ENCODE measurements at regions not wholly inside any gene's neighbourhood (a gene's known extent, or its start where the extent isn't known, plus 50 kb on each side); places are given as distances from the start of the nearest gene placed in this dataset.

DNA sequence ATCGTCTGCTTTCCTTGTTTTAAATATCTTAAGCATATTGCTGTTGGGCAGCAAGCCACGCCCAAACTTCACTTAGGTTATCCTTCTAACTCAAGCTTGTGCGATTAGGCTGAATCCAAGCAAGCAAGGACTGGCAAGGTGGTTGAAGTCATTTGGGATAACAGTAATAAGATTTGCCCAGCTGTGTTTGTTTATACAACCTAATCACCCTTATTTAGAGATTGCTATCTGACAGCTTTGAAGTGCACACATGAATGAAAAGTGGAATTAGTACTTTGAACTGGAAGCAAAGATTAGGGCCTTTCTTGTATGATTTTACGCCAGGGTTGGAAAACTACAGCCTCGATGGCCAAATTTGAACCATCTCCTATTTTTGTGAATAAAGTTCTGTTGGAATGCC is 182.1 kb downstream of the ASB9 start:
- Histone ChIP-seq H3K27me3 (replicated peaks; ENCODE audit: control insufficient read depth, insufficient read depth, low read length) (no peaks in the 10 kb centered on the region), H3K4me3 (replicated peaks; ENCODE audit: low read depth, low read length) (no peak overlapping the region), H3K36me3 (ENCODE audit: control insufficient read depth, insufficient read depth, low read length) (no peaks in the 10 kb centered on the region)
- DNase-seq (ENCODE audit: extremely low read depth, insufficient read length): no peak
- TF ChIP-seq CTCF (IDR thresholded peaks at IDR 0.05; ENCODE audit: insufficient read depth, low read length, poor library complexity, severe bottlenecking): no peak

DNA sequence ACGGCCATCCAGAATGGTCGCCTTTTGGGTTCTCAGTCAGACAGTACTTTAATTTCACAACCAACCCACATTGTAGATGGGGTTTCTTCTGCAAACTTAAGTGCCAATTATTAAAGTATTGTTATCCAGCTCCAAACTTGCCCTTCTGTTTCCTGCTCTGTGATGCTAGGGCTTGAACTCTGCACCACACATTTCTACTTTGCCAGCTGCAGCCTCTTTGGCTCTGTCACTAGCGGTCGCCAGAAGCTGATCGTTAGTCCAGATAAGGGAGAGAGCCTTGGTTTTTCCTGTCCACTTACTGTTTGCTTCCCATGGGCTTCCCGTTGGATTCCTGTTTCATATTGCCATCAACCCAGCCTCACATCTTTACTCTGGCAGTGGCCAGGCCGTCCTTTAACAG is 196.6 kb downstream of the ASB9 start:
- H3K4me3 ChIP-seq (replicated peaks; ENCODE audit: low read depth, low read length): no peak overlapping the region
- H3K27me3 ChIP-seq (replicated peaks; ENCODE audit: control insufficient read depth, insufficient read depth, low read length): no peaks in the 10 kb centered on the region
- H3K36me3 ChIP-seq (ENCODE audit: control insufficient read depth, insufficient read depth, low read length): no peaks in the 10 kb centered on the region
- no peak for DNase-seq (ENCODE audit: extremely low read depth, insufficient read length)
- no peak for TF ChIP-seq CTCF (IDR thresholded peaks at IDR 0.05; ENCODE audit: insufficient read depth, low read length, poor library complexity, severe bottlenecking)

DNA sequence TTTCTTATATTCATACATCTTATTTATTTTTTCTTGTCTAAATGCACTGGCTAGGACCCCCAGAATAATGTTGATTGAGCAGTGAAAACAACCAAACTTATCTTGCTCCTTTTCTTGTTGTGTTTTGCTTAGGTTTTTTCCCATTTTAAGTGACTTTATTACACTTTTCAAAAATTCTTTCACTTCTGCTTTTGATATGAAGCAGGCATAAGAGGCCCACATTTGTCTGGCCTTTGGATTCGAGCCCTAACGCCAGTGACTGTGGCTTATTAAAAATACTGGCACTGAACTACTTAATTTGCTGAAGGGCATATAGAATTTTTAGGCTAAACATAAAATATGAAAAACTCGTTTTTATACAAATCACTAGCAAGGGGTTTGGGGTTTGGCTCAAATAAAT is 197.0 kb downstream of the ASB9 start:
- Histone ChIP-seq H3K36me3 (ENCODE audit: control insufficient read depth, insufficient read depth, low read length) (no peaks in the 10 kb centered on the region), H3K27me3 (replicated peaks; ENCODE audit: control insufficient read depth, insufficient read depth, low read length) (no peaks in the 10 kb centered on the region), H3K4me3 (replicated peaks; ENCODE audit: low read depth, low read length) (no peak overlapping the region)
- no peak for TF ChIP-seq CTCF (IDR thresholded peaks at IDR 0.05; ENCODE audit: insufficient read depth, low read length, poor library complexity, severe bottlenecking)
- no peak for DNase-seq (ENCODE audit: extremely low read depth, insufficient read length)

- H3K27me3 ChIP-seq (replicated peaks; ENCODE audit: control insufficient read depth, insufficient read depth, low read length): no peaks in the 10 kb centered on the region
- no peak for TF ChIP-seq CTCF (IDR thresholded peaks at IDR 0.05; ENCODE audit: insufficient read depth, low read length, poor library complexity, severe bottlenecking)
- DNase-seq (ENCODE audit: extremely low read depth, insufficient read length): no peak
- no peaks in the 10 kb centered on the region for H3K36me3 ChIP-seq (ENCODE audit: control insufficient read depth, insufficient read depth, low read length)
- H3K4me3 ChIP-seq (replicated peaks; ENCODE audit: low read depth, low read length): no peak overlapping the region
These were observed 197.6 kb downstream of the ASB9 start for GRCh38 chrX:15072259-15072658.

DNA sequence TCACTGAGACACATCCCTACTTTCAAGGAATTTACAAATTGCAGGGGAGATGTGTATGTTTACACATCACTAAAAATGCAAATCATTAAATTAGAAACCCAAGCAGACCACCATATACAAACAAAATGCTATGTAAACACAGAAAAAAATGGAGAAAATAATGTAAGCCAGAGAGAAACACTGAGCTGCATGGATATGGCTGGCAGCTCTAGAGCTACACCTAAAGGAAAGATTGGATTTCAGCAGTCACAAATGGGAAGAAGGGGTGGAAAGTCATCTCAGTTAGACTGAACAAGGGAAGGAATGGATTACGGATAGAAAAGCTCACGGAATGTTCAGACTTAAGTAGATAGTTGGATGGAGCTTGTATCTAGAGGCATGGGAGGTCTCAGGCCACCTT is 186.3 kb downstream of the MOSPD2 start:
- H3K36me3 ChIP-seq (ENCODE audit: control insufficient read depth, insufficient read depth, low read length): no peaks in the 10 kb centered on the region
- H3K27me3 ChIP-seq (replicated peaks; ENCODE audit: control insufficient read depth, insufficient read depth, low read length): no peaks in the 10 kb centered on the region; the same call in 1 of the 2 replicates
- no peak for DNase-seq (ENCODE audit: extremely low read depth, insufficient read length)
- no peak overlapping the region for H3K4me3 ChIP-seq (replicated peaks; ENCODE audit: low read depth, low read length)
- TF ChIP-seq CTCF (IDR thresholded peaks at IDR 0.05; ENCODE audit: insufficient read depth, low read length, poor library complexity, severe bottlenecking): no peak

- H3K27me3 ChIP-seq (replicated peaks; ENCODE audit: control insufficient read depth, insufficient read depth, low read length): no peaks in the 10 kb centered on the region
- DNase-seq (ENCODE audit: extremely low read depth, insufficient read length): no peak
- H3K4me3 ChIP-seq (replicated peaks; ENCODE audit: low read depth, low read length): no peak overlapping the region
- no peaks in the 10 kb centered on the region for H3K36me3 ChIP-seq (ENCODE audit: control insufficient read depth, insufficient read depth, low read length)
- no peak for TF ChIP-seq CTCF (IDR thresholded peaks at IDR 0.05; ENCODE audit: insufficient read depth, low read length, poor library complexity, severe bottlenecking)
These were observed 182.8 kb downstream of the MOSPD2 start for GRCh38 chrX:15056044-15056443.
